ENCODE measurements at regions not wholly inside any gene's neighbourhood (a gene's known extent, or its start where the extent isn't known, plus 50 kb on each side); places are given as distances from the start of the nearest gene placed in this dataset.

- Histone ChIP-seq H3K4me3 (ENCODE audit: low read depth, low read length) (no peak overlapping the region), H3K4me1 (ENCODE audit: control insufficient read depth, insufficient read depth, low read length, unreplicated experiment) (no peaks in the 10 kb centered on the region), H3K27ac (ENCODE audit: low read depth, low read length) (no peak overlapping the region), H3K27me3 (ENCODE audit: insufficient read depth, low read length) (no peaks in the 10 kb centered on the region), H2AFZ (ENCODE audit: low read length, unreplicated experiment) (no peak overlapping the region), H3K79me2 (ENCODE audit: control insufficient read depth, insufficient read depth, low read length, unreplicated experiment) (no peaks in the 10 kb centered on the region), H3K36me3 (ENCODE audit: insufficient read depth, low read length) (no peaks in the 10 kb centered on the region)
These were observed 585.2 kb downstream of the ZNF608 start for GRCh38 chr5:124161266-124161665.

GRCh38 chr5:124160265-124160664 is 586.2 kb downstream of the ZNF608 start:
- Histone ChIP-seq H3K4me1 (ENCODE audit: control insufficient read depth, insufficient read depth, low read length, unreplicated experiment) (no peaks in the 10 kb centered on the region), H3K79me2 (ENCODE audit: control insufficient read depth, insufficient read depth, low read length, unreplicated experiment) (no peaks in the 10 kb centered on the region), H2AFZ (ENCODE audit: low read length, unreplicated experiment) (no peak overlapping the region), H3K36me3 (ENCODE audit: insufficient read depth, low read length) (no peaks in the 10 kb centered on the region), H3K27me3 (ENCODE audit: insufficient read depth, low read length) (no peaks in the 10 kb centered on the region), H3K4me3 (ENCODE audit: low read depth, low read length) (no peak overlapping the region), H3K27ac (ENCODE audit: low read depth, low read length) (no peak overlapping the region)

GRCh38 chr5:124157320-124157719 is 589.1 kb downstream of the ZNF608 start:
- no peaks in the 10 kb centered on the region for H3K79me2 ChIP-seq (ENCODE audit: control insufficient read depth, insufficient read depth, low read length, unreplicated experiment)
- no peak overlapping the region for H3K27ac ChIP-seq (ENCODE audit: low read depth, low read length)
- peak overlapping the region; percentile 56 for H3K4me3 ChIP-seq (ENCODE audit: low read depth, low read length)
- H3K4me1 ChIP-seq (ENCODE audit: control insufficient read depth, insufficient read depth, low read length, unreplicated experiment) = no peaks in the 10 kb centered on the region
- H2AFZ ChIP-seq (ENCODE audit: low read length, unreplicated experiment) = peak overlapping the region; percentile 59
- no peaks in the 10 kb centered on the region for H3K36me3 ChIP-seq (ENCODE audit: insufficient read depth, low read length)
- no peaks in the 10 kb centered on the region for H3K27me3 ChIP-seq (ENCODE audit: insufficient read depth, low read length)

GRCh38 chr5:124156415-124156996 is 589.9 kb downstream of the ZNF608 start:
- H3K79me2 ChIP-seq (ENCODE audit: control insufficient read depth, insufficient read depth, low read length, unreplicated experiment) = no peaks in the 10 kb centered on the region
- H3K4me3 ChIP-seq (ENCODE audit: low read depth, low read length) = peak overlapping the region; percentile 56; the same call in 1 of the 2 replicates
- no peaks in the 10 kb centered on the region for H3K36me3 ChIP-seq (ENCODE audit: insufficient read depth, low read length)
- H3K27ac ChIP-seq (ENCODE audit: low read depth, low read length) = no peak overlapping the region
- H3K27me3 ChIP-seq (ENCODE audit: insufficient read depth, low read length) = no peaks in the 10 kb centered on the region
- peak overlapping the region; percentile 59 for H2AFZ ChIP-seq (ENCODE audit: low read length, unreplicated experiment)
- H3K4me1 ChIP-seq (ENCODE audit: control insufficient read depth, insufficient read depth, low read length, unreplicated experiment) = no peaks in the 10 kb centered on the region

- Histone ChIP-seq H2AFZ (ENCODE audit: low read length, unreplicated experiment) (no peak overlapping the region), H3K27ac (ENCODE audit: low read depth, low read length) (no peak overlapping the region), H3K36me3 (ENCODE audit: insufficient read depth, low read length) (no peaks in the 10 kb centered on the region), H3K4me3 (ENCODE audit: low read depth, low read length) (no peak overlapping the region), H3K4me1 (ENCODE audit: control insufficient read depth, insufficient read depth, low read length, unreplicated experiment) (no peaks in the 10 kb centered on the region), H3K79me2 (ENCODE audit: control insufficient read depth, insufficient read depth, low read length, unreplicated experiment) (no peaks in the 10 kb centered on the region), H3K27me3 (ENCODE audit: insufficient read depth, low read length) (no peaks in the 10 kb centered on the region)
These were observed 591.7 kb downstream of the ZNF608 start for GRCh38 chr5:124154714-124155113.

GRCh38 chr5:124153588-124153987 is 592.9 kb downstream of the ZNF608 start:
- H3K36me3 ChIP-seq (ENCODE audit: insufficient read depth, low read length) = no peaks in the 10 kb centered on the region
- no peak overlapping the region for H2AFZ ChIP-seq (ENCODE audit: low read length, unreplicated experiment)
- H3K27me3 ChIP-seq (ENCODE audit: insufficient read depth, low read length) = no peaks in the 10 kb centered on the region
- H3K4me3 ChIP-seq (ENCODE audit: low read depth, low read length) = no peak overlapping the region
- H3K79me2 ChIP-seq (ENCODE audit: control insufficient read depth, insufficient read depth, low read length, unreplicated experiment) = no peaks in the 10 kb centered on the region
- no peak overlapping the region for H3K27ac ChIP-seq (ENCODE audit: low read depth, low read length)
- H3K4me1 ChIP-seq (ENCODE audit: control insufficient read depth, insufficient read depth, low read length, unreplicated experiment) = no peaks in the 10 kb centered on the region

GRCh38 chr5:124148574-124148973 is 597.9 kb downstream of the ZNF608 start:
- no peak overlapping the region for H3K27ac ChIP-seq (ENCODE audit: low read depth, low read length)
- no peaks in the 10 kb centered on the region for H3K36me3 ChIP-seq (ENCODE audit: insufficient read depth, low read length)
- H3K79me2 ChIP-seq (ENCODE audit: control insufficient read depth, insufficient read depth, low read length, unreplicated experiment) = no peaks in the 10 kb centered on the region
- H3K4me1 ChIP-seq (ENCODE audit: control insufficient read depth, insufficient read depth, low read length, unreplicated experiment) = no peaks in the 10 kb centered on the region
- H2AFZ ChIP-seq (ENCODE audit: low read length, unreplicated experiment) = no peak overlapping the region
- no peak overlapping the region for H3K4me3 ChIP-seq (ENCODE audit: low read depth, low read length)
- H3K27me3 ChIP-seq (ENCODE audit: insufficient read depth, low read length) = no peaks in the 10 kb centered on the region

- Histone ChIP-seq H2AFZ (ENCODE audit: low read length, unreplicated experiment) (no peak overlapping the region), H3K27ac (ENCODE audit: low read depth, low read length) (no peak overlapping the region), H3K4me3 (ENCODE audit: low read depth, low read length) (no peak overlapping the region), H3K36me3 (ENCODE audit: insufficient read depth, low read length) (no peaks in the 10 kb centered on the region), H3K27me3 (ENCODE audit: insufficient read depth, low read length) (no peaks in the 10 kb centered on the region), H3K4me1 (ENCODE audit: control insufficient read depth, insufficient read depth, low read length, unreplicated experiment) (no peaks in the 10 kb centered on the region), H3K79me2 (ENCODE audit: control insufficient read depth, insufficient read depth, low read length, unreplicated experiment) (no peaks in the 10 kb centered on the region)
These were observed 606.4 kb downstream of the ZNF608 start for GRCh38 chr5:124140060-124140459.

GRCh38 chr5:124139477-124139876 is 607.0 kb downstream of the ZNF608 start:
- H3K36me3 ChIP-seq (ENCODE audit: insufficient read depth, low read length) = no peaks in the 10 kb centered on the region
- no peak overlapping the region for H2AFZ ChIP-seq (ENCODE audit: low read length, unreplicated experiment)
- H3K27ac ChIP-seq (ENCODE audit: low read depth, low read length) = no peak overlapping the region
- H3K4me3 ChIP-seq (ENCODE audit: low read depth, low read length) = no peak overlapping the region
- H3K27me3 ChIP-seq (ENCODE audit: insufficient read depth, low read length) = no peaks in the 10 kb centered on the region
- no peaks in the 10 kb centered on the region for H3K4me1 ChIP-seq (ENCODE audit: control insufficient read depth, insufficient read depth, low read length, unreplicated experiment)
- no peaks in the 10 kb centered on the region for H3K79me2 ChIP-seq (ENCODE audit: control insufficient read depth, insufficient read depth, low read length, unreplicated experiment)

- H3K79me2 ChIP-seq (ENCODE audit: control insufficient read depth, insufficient read depth, low read length, unreplicated experiment) = no peaks in the 10 kb centered on the region
- H3K27ac ChIP-seq (ENCODE audit: low read depth, low read length) = no peak overlapping the region
- no peak overlapping the region for H3K4me3 ChIP-seq (ENCODE audit: low read depth, low read length)
- no peaks in the 10 kb centered on the region for H3K27me3 ChIP-seq (ENCODE audit: insufficient read depth, low read length)
- no peaks in the 10 kb centered on the region for H3K4me1 ChIP-seq (ENCODE audit: control insufficient read depth, insufficient read depth, low read length, unreplicated experiment)
- no peaks in the 10 kb centered on the region for H3K36me3 ChIP-seq (ENCODE audit: insufficient read depth, low read length)
- no peak overlapping the region for H2AFZ ChIP-seq (ENCODE audit: low read length, unreplicated experiment)
These were observed 609.8 kb downstream of the ZNF608 start for GRCh38 chr5:124136609-124137008.

- H2AFZ ChIP-seq (ENCODE audit: low read length, unreplicated experiment) = no peak overlapping the region
- H3K36me3 ChIP-seq (ENCODE audit: insufficient read depth, low read length) = no peaks in the 10 kb centered on the region
- no peaks in the 10 kb centered on the region for H3K79me2 ChIP-seq (ENCODE audit: control insufficient read depth, insufficient read depth, low read length, unreplicated experiment)
- H3K4me3 ChIP-seq (ENCODE audit: low read depth, low read length) = no peak overlapping the region
- no peaks in the 10 kb centered on the region for H3K4me1 ChIP-seq (ENCODE audit: control insufficient read depth, insufficient read depth, low read length, unreplicated experiment)
- no peak overlapping the region for H3K27ac ChIP-seq (ENCODE audit: low read depth, low read length)
- H3K27me3 ChIP-seq (ENCODE audit: insufficient read depth, low read length) = no peaks in the 10 kb centered on the region
These were observed 611.5 kb downstream of the ZNF608 start for GRCh38 chr5:124134941-124135340.

Data from ACC112 (cell line).